Esophagus mucosa (tissue), 1 donor: ENCODE measurements at regions not wholly inside any gene's neighbourhood (a gene's known extent, or its start where the extent isn't known, plus 50 kb on each side); places are given as distances from the start of the nearest gene placed in this dataset.

ENCODE experiments used
- ATAC-seq: fragments of 200-7000 bp; cut with Tn5 transposase; one replicate; pipeline ENCODE4 v1.9.1; 2020
- donor health status: DM: yes; HTN: yes; CAD: no.

- ATAC-seq: no peak
Observed at GRCh38 chr10:43952760-43953159, 304.1 kb upstream of the ZNF32 start.

- ATAC-seq: no peak
Observed at GRCh38 chr10:43949351-43949750, 300.7 kb upstream of the ZNF32 start.

- ATAC-seq: no peak
Observed at GRCh38 chr10:43946445-43946844, 297.8 kb upstream of the ZNF32 start.

- ATAC-seq: no peak
Observed at GRCh38 chr10:43945908-43946307, 297.2 kb upstream of the ZNF32 start.

- ATAC-seq: no peak
Observed at GRCh38 chr10:43945094-43945730, 296.5 kb upstream of the ZNF32 start.

GRCh38 chr10:43944381-43945093 is 295.9 kb upstream of the ZNF32 start:
- no peak for ATAC-seq

GRCh38 chr10:43943818-43944360 is 295.2 kb upstream of the ZNF32 start:
- no peak for ATAC-seq

- no peak for ATAC-seq
Observed at GRCh38 chr10:43943119-43943817, 294.6 kb upstream of the ZNF32 start.

- ATAC-seq: no peak
Observed at GRCh38 chr10:43942096-43942850, 293.6 kb upstream of the ZNF32 start.

GRCh38 chr10:43940898-43941837 is 292.5 kb upstream of the ZNF32 start:
- no peak for ATAC-seq

- no peak for ATAC-seq
Observed at GRCh38 chr10:43939939-43940820, 291.5 kb upstream of the ZNF32 start.

GRCh38 chr10:43939389-43939938 is 290.8 kb upstream of the ZNF32 start:
- ATAC-seq: no peak

GRCh38 chr10:43938810-43939209 is 290.1 kb upstream of the ZNF32 start:
- ATAC-seq: no peak

- no peak for ATAC-seq
Observed at GRCh38 chr10:43931308-43931930, 282.7 kb upstream of the ZNF32 start.

GRCh38 chr10:43930777-43931176 is 282.1 kb upstream of the ZNF32 start:
- ATAC-seq: no peak

GRCh38 chr10:43930243-43930642 is 281.6 kb upstream of the ZNF32 start:
- ATAC-seq: no peak

GRCh38 chr10:43929122-43929521 is 280.4 kb upstream of the ZNF32 start:
- ATAC-seq: no peak

GRCh38 chr10:43928425-43928968 is 279.8 kb upstream of the ZNF32 start:
- ATAC-seq: no peak

- ATAC-seq: no peak
Observed at GRCh38 chr10:43926875-43927406, 278.3 kb upstream of the ZNF32 start.
